Stimulated activated CD4-positive, alpha-beta T cell treated with anti-CD3 and anti-CD28 coated beads, Interleukin-1b, Interleukin-23, amount 100 ng/mL, for 48 hours (primary cell): ENCODE measurements at regions not wholly inside any gene's neighbourhood (a gene's known extent, or its start where the extent isn't known, plus 50 kb on each side); places are given as distances from the start of the nearest gene placed in this dataset.
"Not testable (repeated sequence)": the region's sequence is repeated elsewhere in the genome, so short reads cannot be mapped to it uniquely, and the experiment has no call there.

ENCODE experiments used
- DNase-seq: peaks from one replicate; pipeline ENCODE4 v3.0.0-alpha.2; 2020

- DNase-seq, result no peak
Measured at GRCh38 chr5:124200381-124200780, 546.1 kb downstream of the ZNF608 start.

GRCh38 chr5:124199893-124200292 lies 546.5 kb downstream of the ZNF608 start:
- no peak for DNase-seq

- DNase-seq, result no peak
Measured at GRCh38 chr5:124195411-124195810, 551.0 kb downstream of the ZNF608 start.

- DNase-seq, result no peak
Measured at GRCh38 chr5:124194282-124194681, 552.2 kb downstream of the ZNF608 start.

GRCh38 chr5:124193371-124193789 lies 553.1 kb downstream of the ZNF608 start:
- DNase-seq, result no peak

GRCh38 chr5:124192716-124193115 lies 553.7 kb downstream of the ZNF608 start:
- no peak for DNase-seq

GRCh38 chr5:124185716-124186115 lies 560.7 kb downstream of the ZNF608 start:
- DNase-seq, result no peak

- no peak for DNase-seq
Measured at GRCh38 chr5:124182133-124182532, 564.3 kb downstream of the ZNF608 start.

GRCh38 chr5:124180875-124181461 lies 565.5 kb downstream of the ZNF608 start:
- DNase-seq, result no peak

- no peak for DNase-seq
Measured at GRCh38 chr5:124180299-124180874, 566.1 kb downstream of the ZNF608 start.

- no peak for DNase-seq
Measured at GRCh38 chr5:124179819-124180218, 566.6 kb downstream of the ZNF608 start.

GRCh38 chr5:124178050-124178449 lies 568.4 kb downstream of the ZNF608 start:
- DNase-seq, result no peak

GRCh38 chr5:124176692-124177091 lies 569.7 kb downstream of the ZNF608 start:
- DNase-seq, result no peak

GRCh38 chr5:124173386-124173785 lies 573.1 kb downstream of the ZNF608 start:
- DNase-seq, result no peak

- no peak for DNase-seq
Measured at GRCh38 chr5:124172389-124173003, 573.9 kb downstream of the ZNF608 start.

- not testable (repeated sequence) for DNase-seq
Measured at GRCh38 chr5:124168093-124168492, 578.3 kb downstream of the ZNF608 start.

GRCh38 chr5:124162767-124163532 lies 583.5 kb downstream of the ZNF608 start:
- no peak for DNase-seq

- DNase-seq, result no peak
Measured at GRCh38 chr5:124161266-124161665, 585.2 kb downstream of the ZNF608 start.

GRCh38 chr5:124160265-124160664 lies 586.2 kb downstream of the ZNF608 start:
- no peak for DNase-seq

- no peak for DNase-seq
Measured at GRCh38 chr5:124157320-124157719, 589.1 kb downstream of the ZNF608 start.

- no peak for DNase-seq
Measured at GRCh38 chr5:124156415-124156996, 589.9 kb downstream of the ZNF608 start.

- no peak for DNase-seq
Measured at GRCh38 chr5:124154714-124155113, 591.7 kb downstream of the ZNF608 start.

GRCh38 chr5:124153588-124153987 lies 592.9 kb downstream of the ZNF608 start:
- no peak for DNase-seq
